Stimulated activated CD8-positive, alpha-beta memory T cell treated with anti-CD3 and anti-CD28 coated beads, Interleukin-15, amount 100 ng/mL, for 4 hours (primary cell): ENCODE measurements at regions not wholly inside any gene's neighbourhood (a gene's known extent, or its start where the extent isn't known, plus 50 kb on each side); places are given as distances from the start of the nearest gene placed in this dataset.
"Not testable (repeated sequence)": the region's sequence is repeated elsewhere in the genome, so short reads cannot be mapped to it uniquely, and the experiment has no call there.

ENCODE experiments used
- DNase-seq, 2 donors: peaks; one replicate each; pipeline ENCODE4 v3.0.0-alpha.2; 2020; ENCODE audit warnings: low read depth in 2 of 2

- no peak for DNase-seq
Observed at GRCh38 chr6:21742238-21742660, 148.7 kb downstream of the SOX4 start.

GRCh38 chr6:21744331-21744730 is 150.8 kb downstream of the SOX4 start:
- DNase-seq: no peak

- no peak for DNase-seq
Observed at GRCh38 chr6:21745543-21746337, 152.2 kb downstream of the SOX4 start.

GRCh38 chr6:21747441-21747840 is 153.9 kb downstream of the SOX4 start:
- no peak for DNase-seq

GRCh38 chr6:21748343-21749056 is 154.9 kb downstream of the SOX4 start:
- no peak for DNase-seq

GRCh38 chr6:21749754-21750153 is 156.2 kb downstream of the SOX4 start:
- DNase-seq: no peak

GRCh38 chr6:21750575-21750974 is 157.0 kb downstream of the SOX4 start:
- no peak for DNase-seq

GRCh38 chr6:21751608-21752007 is 158.1 kb downstream of the SOX4 start:
- DNase-seq: no peak

GRCh38 chr6:21752054-21752811 is 158.7 kb downstream of the SOX4 start:
- DNase-seq: no peak

- DNase-seq: no peak
Observed at GRCh38 chr6:21753241-21754108, 159.9 kb downstream of the SOX4 start.

- no peak for DNase-seq
Observed at GRCh38 chr6:21754891-21755290, 161.3 kb downstream of the SOX4 start.

- no peak for DNase-seq
Observed at GRCh38 chr6:21756487-21756886, 162.9 kb downstream of the SOX4 start.

GRCh38 chr6:21757392-21757791 is 163.8 kb downstream of the SOX4 start:
- not testable (repeated sequence) for DNase-seq

- DNase-seq: no peak
Observed at GRCh38 chr6:21759721-21760120, 166.2 kb downstream of the SOX4 start.

- DNase-seq: not testable (repeated sequence)
Observed at GRCh38 chr6:21761053-21761730, 167.6 kb downstream of the SOX4 start.

- DNase-seq: no peak
Observed at GRCh38 chr6:21764989-21765388, 171.4 kb downstream of the SOX4 start.

- no peak for DNase-seq
Observed at GRCh38 chr6:21767891-21768648, 174.5 kb downstream of the SOX4 start.

GRCh38 chr6:21769405-21769861 is 175.9 kb downstream of the SOX4 start:
- no peak for DNase-seq

- DNase-seq: no peak
Observed at GRCh38 chr6:21769968-21770367, 176.4 kb downstream of the SOX4 start.
